Ishikawa (cell line): ENCODE measurements at regions not wholly inside any gene's neighbourhood (a gene's known extent, or its start where the extent isn't known, plus 50 kb on each side); places are given as distances from the start of the nearest gene placed in this dataset.

Source experiments
- CEBPB ChIP-seq: IDR thresholded peaks from 2 replicates; pipeline ENCODE4 v1.6.1; 2012
- CREB1 ChIP-seq: IDR thresholded peaks from 2 replicates; pipeline ENCODE4 v1.6.1; 2012; ENCODE audit warnings: low read depth
- EGR1 ChIP-seq: IDR thresholded peaks from 2 replicates; pipeline ENCODE4 v1.6.1; 2012
- EP300 ChIP-seq: IDR thresholded peaks from 2 replicates; pipeline ENCODE4 v1.6.1; 2012; ENCODE audit warnings: borderline replicate concordance
- FOXM1 ChIP-seq: IDR thresholded peaks from 2 replicates; pipeline ENCODE4 v1.6.1; 2012; ENCODE audit warnings: low read depth, borderline replicate concordance
- MAX ChIP-seq: IDR thresholded peaks from 2 replicates; pipeline ENCODE4 v1.6.1; 2012
- NFIC ChIP-seq: IDR thresholded peaks from 2 replicates; pipeline ENCODE4 v1.6.1; 2012
- RAD21 ChIP-seq: IDR thresholded peaks from 2 replicates; pipeline ENCODE4 v1.6.1; 2012; ENCODE audit warnings: low read depth
- REST ChIP-seq: IDR thresholded peaks from 2 replicates; pipeline ENCODE4 v1.6.1; 2012; ENCODE audit warnings: low read depth, mild to moderate bottlenecking
- TAF1 ChIP-seq: IDR thresholded peaks from 2 replicates; pipeline ENCODE4 v1.6.1; 2012; ENCODE audit warnings: low read depth, mild to moderate bottlenecking
- TCF12 ChIP-seq: IDR thresholded peaks from 2 replicates; pipeline ENCODE4 v1.6.1; 2012; ENCODE audit warnings: low read depth
- TEAD4 ChIP-seq: IDR thresholded peaks from 2 replicates; pipeline ENCODE4 v1.6.1; 2012
- USF1 ChIP-seq: IDR thresholded peaks from 2 replicates; pipeline ENCODE4 v1.6.1; 2012
- YY1 ChIP-seq: IDR thresholded peaks from 2 replicates; pipeline ENCODE4 v1.6.1; 2012; ENCODE audit warnings: low read depth
- ZBTB7A ChIP-seq: IDR thresholded peaks from 2 replicates; pipeline ENCODE4 v1.6.1; 2012; ENCODE audit warnings: low read depth

- TF ChIP-seq FOXM1 (no peak), TAF1 (no peak), NFIC (no peak)
These were observed 133.3 kb downstream of the MACROH2A1 start for GRCh38 chr5:135265497-135266302.

GRCh38 chr5:135264451-135265440 lies 134.3 kb downstream of the MACROH2A1 start:
- TF ChIP-seq TAF1 (no peak), YY1 (no peak), RAD21 (no peak), TCF12 (no peak), EP300 (no peak), ZBTB7A (no peak), USF1 (no peak), REST (no peak), NFIC (no peak), CEBPB (no peak), CREB1 (no peak), TEAD4 (no peak), EGR1 (no peak), MAX (no peak), FOXM1 (no peak)

- TF ChIP-seq CREB1: no peak
- no peak for TF ChIP-seq TEAD4
These were observed 135.9 kb downstream of the MACROH2A1 start for GRCh38 chr5:135263022-135263668.

GRCh38 chr5:135262364-135262763 lies 136.7 kb downstream of the MACROH2A1 start:
- no peak for TF ChIP-seq ZBTB7A
- TF ChIP-seq EGR1: no peak
- TF ChIP-seq TEAD4: no peak
- TF ChIP-seq CREB1: no peak
- TF ChIP-seq FOXM1: no peak
- no peak for TF ChIP-seq EP300
- no peak for TF ChIP-seq REST
- TF ChIP-seq TCF12: no peak
- TF ChIP-seq TAF1: no peak
- no peak for TF ChIP-seq CEBPB
- TF ChIP-seq RAD21: no peak
- TF ChIP-seq MAX: no peak
- no peak for TF ChIP-seq YY1
- no peak for TF ChIP-seq NFIC
- no peak for TF ChIP-seq USF1

- no peak for TF ChIP-seq TAF1
- no peak for TF ChIP-seq TEAD4
- TF ChIP-seq USF1: no peak
- TF ChIP-seq FOXM1: no peak
- TF ChIP-seq TCF12: no peak
- TF ChIP-seq RAD21: no peak
- TF ChIP-seq EGR1: no peak
- TF ChIP-seq CREB1: no peak
- no peak for TF ChIP-seq REST
- no peak for TF ChIP-seq CEBPB
These were observed 143.4 kb downstream of the MACROH2A1 start for GRCh38 chr5:135255461-135256178.
